Occipital lobe (tissue), 1 donor: ENCODE measurements at regions not wholly inside any gene's neighbourhood (a gene's known extent, or its start where the extent isn't known, plus 50 kb on each side); places are given as distances from the start of the nearest gene placed in this dataset.
"Not testable (repeated sequence)": the region's sequence is repeated elsewhere in the genome, so short reads cannot be mapped to it uniquely, and the experiment has no call there.

Source experiments
- DNase-seq: peaks from one replicate; lab custom pipeline; 2025; lab: John Stamatoyannopoulos, UW

- DNase-seq: no peak
Observed at GRCh38 chr14:86815341-86815740, 1177.6 kb downstream of the GALC start.

- DNase-seq: no peak
Observed at GRCh38 chr14:86802726-86803125, 1190.3 kb downstream of the GALC start.

- DNase-seq: no peak
Observed at GRCh38 chr14:86799244-86799647, 1193.7 kb downstream of the GALC start.

- DNase-seq: no peak
Observed at GRCh38 chr14:86798330-86798729, 1194.7 kb downstream of the GALC start.

GRCh38 chr14:86797075-86797351 is 1196.0 kb downstream of the GALC start:
- DNase-seq: no peak

GRCh38 chr14:86796221-86797074 is 1196.5 kb downstream of the GALC start:
- no peak for DNase-seq

GRCh38 chr14:86794689-86795088 is 1198.3 kb downstream of the GALC start:
- no peak for DNase-seq

GRCh38 chr14:86790408-86791364 is 1202.3 kb downstream of the GALC start:
- DNase-seq: no peak

GRCh38 chr14:86788224-86788623 is 1204.8 kb downstream of the GALC start:
- no peak for DNase-seq

- no peak for DNase-seq
Observed at GRCh38 chr14:86787717-86788116, 1205.3 kb downstream of the GALC start.

GRCh38 chr14:86782092-86782580 is 1210.8 kb downstream of the GALC start:
- DNase-seq: no peak

- DNase-seq: no peak
Observed at GRCh38 chr14:86780876-86781510, 1212.0 kb downstream of the GALC start.

GRCh38 chr14:86780461-86780860 is 1212.5 kb downstream of the GALC start:
- DNase-seq: no peak

- DNase-seq: no peak
Observed at GRCh38 chr14:86779416-86779815, 1213.6 kb downstream of the GALC start.

- no peak for DNase-seq
Observed at GRCh38 chr14:86777963-86778602, 1214.9 kb downstream of the GALC start.

GRCh38 chr14:86775896-86776295 is 1217.1 kb downstream of the GALC start:
- DNase-seq: not testable (repeated sequence)

GRCh38 chr14:86774916-86775315 is 1218.1 kb downstream of the GALC start:
- DNase-seq: no peak

- DNase-seq: no peak
Observed at GRCh38 chr14:86772075-86772474, 1220.9 kb downstream of the GALC start.

- no peak for DNase-seq
Observed at GRCh38 chr14:86770186-86770585, 1222.8 kb downstream of the GALC start.

GRCh38 chr14:86766469-86766868 is 1226.5 kb downstream of the GALC start:
- no peak for DNase-seq

- DNase-seq: no peak
Observed at GRCh38 chr14:86761611-86762010, 1231.4 kb downstream of the GALC start.
